Progenitor cell of endocrine pancreas (in vitro differentiated cells): ENCODE measurements at regions not wholly inside any gene's neighbourhood (a gene's known extent, or its start where the extent isn't known, plus 50 kb on each side); places are given as distances from the start of the nearest gene placed in this dataset.

ENCODE experiments used
- DNase-seq: peaks from one replicate; pipeline ENCODE4 v3.0.0; 2021; ENCODE audit warnings: low spot score; ENCODE audit not compliant: unreplicated experiment
- H3K27ac Mint-ChIP-seq: 2 replicates; pipeline ENCODE4 v1.8.0; 2021; ENCODE audit warnings: mild to moderate bottlenecking, moderate library complexity, mixed read lengths
- H3K27me3 Mint-ChIP-seq: 2 replicates; pipeline ENCODE4 v1.8.0; 2021; ENCODE audit warnings: mixed read lengths
- H3K36me3 Mint-ChIP-seq: 2 replicates; pipeline ENCODE4 v1.8.0; 2022; ENCODE audit warnings: mixed read lengths; ENCODE audit not compliant: insufficient read depth
- H3K4me1 Mint-ChIP-seq: 2 replicates; pipeline ENCODE4 v1.8.0; 2021; ENCODE audit warnings: low read depth, mixed read lengths
- H3K4me3 Mint-ChIP-seq: 2 replicates; pipeline ENCODE4 v1.8.0; 2021; ENCODE audit warnings: low read depth, mild to moderate bottlenecking, moderate library complexity, mixed read lengths
- H3K9me3 Mint-ChIP-seq: 2 replicates; pipeline ENCODE4 v1.8.0; 2021; ENCODE audit warnings: low read depth, mixed read lengths
- TF ChIP-seq, protein P1 (sequence below): fragments of 200-600 bp; sonication (generic); IDR thresholded peaks from one replicate; pipeline ENCODE4 v1.5.0; 2021; ENCODE audit warnings: antibody characterized with exemption, mild to moderate bottlenecking; ENCODE audit not compliant: unreplicated experiment

DNA sequence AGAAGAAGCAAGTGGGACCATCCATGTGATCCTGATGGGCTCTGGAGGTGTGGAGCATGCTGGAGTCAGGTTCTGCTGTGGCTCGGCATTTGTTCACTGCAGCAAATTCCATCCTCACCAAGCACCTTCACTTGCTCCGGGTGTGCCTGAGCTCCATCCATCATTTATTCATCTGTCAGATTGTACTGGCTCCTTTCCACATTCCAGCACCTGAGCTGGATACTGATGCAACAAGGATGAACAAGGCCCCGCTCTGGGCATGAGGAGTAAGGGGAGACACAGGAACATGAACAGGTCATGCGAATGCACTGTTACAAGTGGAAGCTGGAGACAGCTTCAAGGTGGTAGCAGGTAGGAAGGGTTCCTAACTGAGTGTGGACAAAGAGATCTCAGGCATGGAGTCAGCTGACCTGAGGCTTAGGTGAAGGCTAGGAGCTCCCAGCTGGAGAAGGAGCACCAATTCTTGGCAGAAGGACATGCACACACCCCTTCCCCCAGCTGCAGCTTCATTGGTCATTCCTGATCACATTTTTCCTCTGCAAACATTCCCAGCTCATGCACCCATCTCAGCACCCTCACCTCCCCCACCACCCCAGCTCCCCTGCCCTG lies 133.7 kb upstream of the ZMIZ1 start:
- no peak overlapping the region for H3K4me3 Mint-ChIP-seq
- no peak for DNase-seq
- no peaks in the 10 kb centered on the region for H3K36me3 Mint-ChIP-seq
- H3K9me3 Mint-ChIP-seq = no peaks in the 10 kb centered on the region
- H3K4me1 Mint-ChIP-seq = peaks cover 15% of the 10 kb centered on the region
- TF ChIP-seq, protein P1, sequence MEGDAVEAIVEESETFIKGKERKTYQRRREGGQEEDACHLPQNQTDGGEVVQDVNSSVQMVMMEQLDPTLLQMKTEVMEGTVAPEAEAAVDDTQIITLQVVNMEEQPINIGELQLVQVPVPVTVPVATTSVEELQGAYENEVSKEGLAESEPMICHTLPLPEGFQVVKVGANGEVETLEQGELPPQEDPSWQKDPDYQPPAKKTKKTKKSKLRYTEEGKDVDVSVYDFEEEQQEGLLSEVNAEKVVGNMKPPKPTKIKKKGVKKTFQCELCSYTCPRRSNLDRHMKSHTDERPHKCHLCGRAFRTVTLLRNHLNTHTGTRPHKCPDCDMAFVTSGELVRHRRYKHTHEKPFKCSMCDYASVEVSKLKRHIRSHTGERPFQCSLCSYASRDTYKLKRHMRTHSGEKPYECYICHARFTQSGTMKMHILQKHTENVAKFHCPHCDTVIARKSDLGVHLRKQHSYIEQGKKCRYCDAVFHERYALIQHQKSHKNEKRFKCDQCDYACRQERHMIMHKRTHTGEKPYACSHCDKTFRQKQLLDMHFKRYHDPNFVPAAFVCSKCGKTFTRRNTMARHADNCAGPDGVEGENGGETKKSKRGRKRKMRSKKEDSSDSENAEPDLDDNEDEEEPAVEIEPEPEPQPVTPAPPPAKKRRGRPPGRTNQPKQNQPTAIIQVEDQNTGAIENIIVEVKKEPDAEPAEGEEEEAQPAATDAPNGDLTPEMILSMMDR = no peak
- no peak overlapping the region for H3K27ac Mint-ChIP-seq
- H3K27me3 Mint-ChIP-seq = peaks cover 27% of the 10 kb centered on the region

DNA sequence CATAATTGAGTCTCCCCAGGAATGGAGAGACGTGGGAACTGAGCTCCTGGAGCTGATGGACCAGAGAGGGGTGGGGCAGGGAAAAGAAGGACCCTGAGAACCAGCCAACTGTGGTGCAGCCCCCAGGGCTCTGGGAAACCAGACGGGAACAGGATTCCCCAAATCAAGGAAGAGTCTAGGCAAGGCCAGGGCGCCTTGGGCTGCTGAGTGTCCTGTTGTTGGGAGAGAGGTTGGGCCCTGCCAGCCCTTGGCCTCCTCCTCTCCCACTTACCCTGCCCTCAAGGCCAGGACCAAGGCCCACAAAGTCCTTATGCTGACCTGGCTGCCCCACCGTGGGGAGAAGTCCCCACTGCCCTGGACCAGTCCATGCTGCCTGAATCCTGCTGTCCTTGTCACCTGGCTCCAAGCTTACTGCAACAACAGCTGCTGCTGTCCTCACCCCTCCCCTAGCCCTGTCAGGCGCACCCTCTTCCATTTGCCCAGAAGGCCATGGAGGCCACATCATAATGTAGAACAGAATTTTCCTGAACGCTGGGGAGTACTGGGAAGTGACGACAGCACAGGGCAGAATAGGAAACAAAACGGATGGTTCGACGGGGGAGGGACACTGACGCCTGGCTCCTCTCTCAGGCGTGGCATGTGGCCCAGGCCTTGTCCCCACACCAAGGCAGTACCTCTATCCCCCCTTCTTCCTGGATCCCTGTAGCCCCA lies 132.9 kb upstream of the ZMIZ1 start:
- Mint-ChIP-seq H3K36me3 (no peaks in the 10 kb centered on the region), H3K27ac (no peak overlapping the region)

DNA sequence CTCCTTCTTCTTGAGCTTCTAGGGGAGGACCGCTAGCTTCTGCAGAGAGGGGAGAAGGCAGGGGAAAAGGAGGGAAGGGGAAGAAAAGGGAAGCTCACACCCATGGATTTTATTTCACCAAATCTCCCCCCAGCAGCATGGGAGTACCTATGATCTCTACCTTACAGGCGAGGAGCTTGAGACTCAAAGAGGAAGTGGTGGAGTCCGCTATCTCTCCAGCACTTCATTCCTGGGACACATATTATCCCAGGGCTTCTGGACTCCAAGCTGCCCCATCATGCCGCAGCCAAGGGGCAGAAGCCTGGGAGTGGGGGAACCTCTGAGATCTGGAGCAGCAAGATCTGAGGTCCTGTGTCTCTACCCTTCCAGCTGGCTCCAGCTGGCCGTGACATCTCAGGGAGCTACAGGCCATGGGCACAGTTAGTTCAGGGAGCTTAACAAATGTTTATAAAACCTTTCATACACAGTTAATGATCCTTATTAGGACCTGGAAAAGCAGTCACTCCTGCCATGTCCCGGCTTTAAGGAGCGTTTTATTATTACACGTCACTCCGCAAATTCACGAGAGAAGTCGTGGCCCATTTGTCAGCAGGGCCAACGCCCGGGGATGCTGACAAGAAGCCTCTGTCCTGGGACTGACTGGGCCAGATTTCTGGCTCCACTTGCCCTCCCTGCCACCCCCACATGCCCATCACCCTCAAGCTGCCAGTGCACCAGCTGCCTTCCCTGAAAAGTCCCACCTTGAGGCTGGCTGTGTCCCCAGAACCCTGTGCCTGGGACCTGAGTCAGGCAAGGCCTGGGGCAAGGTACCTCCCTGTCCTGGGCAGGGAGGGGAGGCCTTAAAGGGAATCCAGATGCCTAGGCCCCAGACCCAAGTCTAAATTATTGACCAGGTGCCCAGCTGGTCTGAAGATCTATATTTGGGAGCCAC lies 132.1 kb upstream of the ZMIZ1 start:
- no peaks in the 10 kb centered on the region for H3K9me3 Mint-ChIP-seq

More for the DNA sequence above, 132.9 kb upstream of the ZMIZ1 start:
- DNase-seq = no peak
- Mint-ChIP-seq H3K4me3 (no peak overlapping the region), H3K4me1 (peaks cover 15% of the 10 kb centered on the region), H3K27me3 (peaks cover 19% of the 10 kb centered on the region), H3K9me3 (no peaks in the 10 kb centered on the region)
- TF ChIP-seq, protein P1 = no peak

DNA sequence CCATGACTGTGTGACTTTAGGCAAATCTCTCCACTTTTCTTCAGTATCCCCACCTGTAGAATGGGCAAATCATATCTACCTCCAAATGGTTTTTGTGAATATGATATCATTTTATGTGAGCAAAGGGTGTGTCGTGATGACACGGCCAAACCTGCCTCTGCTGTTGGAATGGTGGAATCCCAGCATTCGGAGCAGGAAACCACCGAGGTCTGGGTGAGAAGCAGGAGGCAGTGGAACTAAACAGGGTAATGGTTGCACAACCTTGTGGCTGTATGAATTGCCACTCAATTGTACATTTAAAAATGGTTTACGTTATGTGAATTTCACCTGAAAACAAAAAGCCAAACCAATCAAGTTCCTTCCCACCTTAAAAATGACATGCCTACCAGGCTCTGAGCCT lies 131.4 kb upstream of the ZMIZ1 start:
- no peak overlapping the region for H3K27ac Mint-ChIP-seq
- no peak overlapping the region for H3K4me3 Mint-ChIP-seq
- H3K4me1 Mint-ChIP-seq = peaks cover 15% of the 10 kb centered on the region
- DNase-seq = no peak
- no peaks in the 10 kb centered on the region for H3K9me3 Mint-ChIP-seq
- TF ChIP-seq, protein P1 = no peak
- H3K36me3 Mint-ChIP-seq = no peaks in the 10 kb centered on the region
- peaks cover 13% of the 10 kb centered on the region for H3K27me3 Mint-ChIP-seq

More for the DNA sequence above, 132.1 kb upstream of the ZMIZ1 start:
- H3K4me3 Mint-ChIP-seq = no peak overlapping the region
- H3K27me3 Mint-ChIP-seq = peaks cover 18% of the 10 kb centered on the region
- no peak for DNase-seq
- TF ChIP-seq, protein P1 = no peak
- H3K36me3 Mint-ChIP-seq = no peaks in the 10 kb centered on the region
- H3K27ac Mint-ChIP-seq = no peak overlapping the region
- peaks cover 15% of the 10 kb centered on the region for H3K4me1 Mint-ChIP-seq
